IPS-NIHi11 (cell line): ENCODE measurements at regions not wholly inside any gene's neighbourhood (a gene's known extent, or its start where the extent isn't known, plus 50 kb on each side); places are given as distances from the start of the nearest gene placed in this dataset.

Experiments
- DNase-seq: peaks from one replicate; pipeline ENCODE4 v3.0.0; 2012; ENCODE audit warnings: mixed read lengths, low spot score

DNA sequence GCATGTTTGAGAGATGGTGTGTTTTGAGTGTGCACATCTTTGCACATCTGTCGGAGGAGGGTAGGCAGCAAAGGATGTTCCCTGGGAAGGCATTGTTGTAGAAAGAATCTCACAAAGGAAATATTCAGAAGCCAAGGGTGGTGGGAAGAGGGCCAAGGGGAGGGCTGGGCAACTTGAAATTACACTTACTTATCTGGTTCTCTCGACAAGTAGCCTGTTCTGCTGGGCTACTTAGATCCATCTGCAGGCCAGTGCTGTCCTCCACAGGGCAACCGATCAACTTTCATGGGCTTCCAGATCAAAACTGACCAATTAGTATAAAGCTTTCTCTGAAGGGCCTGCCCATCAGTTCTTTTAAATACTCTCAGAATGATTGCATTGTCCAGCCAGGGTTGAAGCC is 495.2 kb downstream of the GADD45G start:
- DNase-seq = no peak

DNA sequence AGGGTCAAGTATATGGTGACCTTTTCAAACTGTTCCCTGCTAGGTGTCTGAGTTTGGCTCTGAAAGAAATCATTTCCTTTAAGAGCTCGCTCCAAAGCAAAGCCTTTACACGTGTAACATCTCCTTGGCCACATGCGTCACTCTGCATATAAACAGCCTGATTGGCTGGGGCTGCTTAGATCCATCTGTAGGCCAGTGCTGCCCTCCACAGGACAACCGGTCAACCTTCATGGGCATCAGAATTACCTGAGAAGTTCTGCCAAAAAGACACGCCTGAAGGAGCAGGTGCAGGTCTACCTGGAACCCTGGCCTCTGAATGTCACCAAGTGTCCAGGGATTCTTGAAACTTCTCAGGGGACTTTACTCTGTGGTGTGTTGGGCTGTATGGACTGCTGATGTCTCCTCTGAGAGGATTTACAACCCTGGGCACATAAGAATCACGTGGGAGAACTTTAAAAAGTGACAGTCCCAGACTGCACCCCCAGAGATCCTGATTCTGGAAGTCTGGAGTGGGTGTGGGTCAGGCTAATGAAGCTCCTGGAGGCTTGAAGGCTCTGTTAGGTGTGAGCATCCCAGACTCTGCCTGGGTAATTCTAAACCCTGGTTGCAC is 497.6 kb downstream of the GADD45G start:
- DNase-seq = peak; percentile 93

DNA sequence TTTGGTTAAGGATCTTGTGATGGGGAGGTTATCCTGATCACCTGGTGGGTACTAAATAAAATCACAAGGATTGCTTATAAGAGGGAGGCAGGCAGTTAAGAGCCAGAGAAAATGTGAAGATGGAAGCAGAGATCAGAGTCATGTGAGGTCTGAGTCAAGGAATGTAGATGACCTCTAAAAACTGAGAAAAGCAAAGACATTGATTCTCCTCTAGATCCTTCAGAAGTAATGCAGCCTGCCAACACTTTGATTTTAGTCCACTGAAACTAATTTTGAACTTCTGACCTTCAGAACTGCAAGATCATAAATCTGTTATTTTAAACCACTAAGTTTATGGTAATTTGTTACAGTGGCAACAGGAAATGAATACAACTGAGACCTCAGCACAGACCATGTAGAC is 499.0 kb downstream of the GADD45G start:
- no peak for DNase-seq

DNA sequence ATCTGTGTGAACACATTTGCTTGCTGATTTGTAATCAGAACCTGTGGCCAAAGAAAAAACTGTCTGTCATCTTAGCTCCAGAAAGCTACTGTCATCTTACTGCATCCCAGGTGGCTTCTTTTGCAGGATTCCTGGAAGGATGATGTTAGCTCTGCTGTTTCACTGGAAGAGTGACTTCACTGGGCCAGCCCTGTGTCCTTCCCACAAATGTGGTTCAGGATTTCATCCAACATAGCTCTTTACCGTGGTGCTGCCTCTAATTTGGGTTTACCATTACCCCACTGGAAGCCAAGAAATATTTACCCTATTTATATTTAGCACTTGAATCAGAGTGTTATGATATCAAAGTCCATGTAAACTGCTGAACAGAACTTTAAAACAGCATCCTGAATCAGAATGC is 501.0 kb downstream of the GADD45G start:
- no peak for DNase-seq

DNA sequence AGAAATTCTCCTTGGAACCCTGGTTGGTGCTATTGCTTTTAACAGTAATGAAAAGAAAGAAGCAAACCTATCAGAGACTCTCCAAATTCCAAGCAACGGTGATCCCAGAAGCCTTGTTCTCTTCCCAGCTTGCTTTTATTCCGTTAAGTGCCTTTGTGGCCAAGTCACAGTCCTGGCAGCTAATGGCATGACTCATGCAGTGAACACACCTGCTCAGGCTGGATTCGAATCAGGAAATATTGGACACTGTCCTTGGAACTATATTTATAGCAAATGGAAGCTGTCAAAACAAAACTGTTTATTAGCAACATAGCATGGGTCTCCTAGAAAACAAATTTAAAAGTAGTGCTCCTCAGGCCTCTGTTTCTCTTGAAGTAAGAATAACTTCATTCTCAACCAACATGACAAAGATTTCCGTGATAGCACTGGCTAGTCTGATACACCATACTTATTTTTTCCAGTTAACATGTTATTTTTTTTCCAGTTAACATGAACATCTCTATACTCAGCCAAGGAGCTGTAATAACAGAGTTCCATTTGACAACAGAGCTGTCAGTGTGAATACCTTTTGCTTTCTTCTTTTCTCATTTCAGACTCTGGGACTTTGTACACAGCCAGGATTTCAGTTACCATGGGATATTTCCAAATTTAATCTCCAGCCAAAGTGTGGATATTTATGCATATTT is 502.4 kb downstream of the GADD45G start:
- peak; percentile 33 for DNase-seq

DNA sequence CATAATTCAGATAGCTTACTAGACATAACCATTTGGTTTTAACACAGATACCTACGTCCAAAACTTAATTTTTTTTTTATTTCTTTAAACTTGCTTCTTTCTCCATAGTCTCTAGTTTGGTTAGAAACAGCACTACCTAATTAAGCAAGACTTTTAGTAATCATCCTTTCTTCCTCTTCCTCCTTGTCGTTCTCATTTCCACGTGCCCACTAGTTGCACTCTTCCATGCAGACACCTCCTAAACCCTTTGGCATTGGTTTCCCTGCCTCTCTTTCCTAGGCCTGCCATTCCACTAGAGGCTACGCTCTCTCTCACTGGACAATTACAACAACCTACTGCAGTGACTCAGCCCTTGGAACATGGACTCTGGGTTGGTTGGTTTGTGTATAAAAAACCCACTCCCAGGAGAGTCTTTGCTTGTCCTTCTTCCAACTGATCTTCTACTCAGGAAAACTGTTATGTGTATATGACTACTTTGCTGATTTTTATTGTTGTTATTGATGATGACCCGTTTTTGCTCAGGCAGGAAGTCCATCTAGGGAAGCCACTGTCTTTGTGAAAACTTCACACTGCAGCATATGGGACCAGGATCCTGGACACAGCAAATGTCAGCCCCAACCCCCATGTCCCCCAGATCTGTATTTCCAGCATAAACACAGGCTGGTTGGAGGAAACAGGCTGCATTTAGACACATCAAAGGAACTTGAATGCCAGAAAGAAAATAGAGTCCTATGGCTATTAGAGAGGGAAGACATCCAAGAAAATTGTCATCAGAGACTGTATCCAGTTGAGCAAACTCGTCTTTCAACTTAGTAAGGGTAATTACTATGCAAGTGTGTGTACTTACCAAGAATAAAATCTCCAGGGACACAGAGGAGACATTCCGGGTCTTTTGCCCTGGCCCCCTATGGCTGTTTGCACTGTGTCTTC is 503.2 kb downstream of the GADD45G start:
- DNase-seq = no peak

DNA sequence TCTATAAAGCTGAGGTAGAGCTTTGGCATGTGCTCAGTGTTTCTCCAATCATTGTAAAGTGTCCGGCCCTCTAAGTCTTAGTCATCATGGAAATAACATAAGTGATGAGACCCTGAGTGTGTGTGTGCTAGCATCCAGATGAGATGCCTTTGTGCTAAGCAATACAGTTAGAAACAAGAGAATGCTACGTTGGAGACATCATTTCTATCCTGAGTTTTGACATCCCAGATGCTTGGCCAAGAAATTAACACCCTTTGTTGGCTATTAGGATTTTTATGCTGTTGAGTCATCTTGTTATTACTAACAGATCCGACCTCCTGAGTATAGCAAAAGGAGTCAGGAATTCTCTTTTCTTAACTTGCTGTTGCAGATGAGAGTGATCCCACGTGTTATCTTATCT is 508.0 kb downstream of the GADD45G start:
- DNase-seq = no peak

DNA sequence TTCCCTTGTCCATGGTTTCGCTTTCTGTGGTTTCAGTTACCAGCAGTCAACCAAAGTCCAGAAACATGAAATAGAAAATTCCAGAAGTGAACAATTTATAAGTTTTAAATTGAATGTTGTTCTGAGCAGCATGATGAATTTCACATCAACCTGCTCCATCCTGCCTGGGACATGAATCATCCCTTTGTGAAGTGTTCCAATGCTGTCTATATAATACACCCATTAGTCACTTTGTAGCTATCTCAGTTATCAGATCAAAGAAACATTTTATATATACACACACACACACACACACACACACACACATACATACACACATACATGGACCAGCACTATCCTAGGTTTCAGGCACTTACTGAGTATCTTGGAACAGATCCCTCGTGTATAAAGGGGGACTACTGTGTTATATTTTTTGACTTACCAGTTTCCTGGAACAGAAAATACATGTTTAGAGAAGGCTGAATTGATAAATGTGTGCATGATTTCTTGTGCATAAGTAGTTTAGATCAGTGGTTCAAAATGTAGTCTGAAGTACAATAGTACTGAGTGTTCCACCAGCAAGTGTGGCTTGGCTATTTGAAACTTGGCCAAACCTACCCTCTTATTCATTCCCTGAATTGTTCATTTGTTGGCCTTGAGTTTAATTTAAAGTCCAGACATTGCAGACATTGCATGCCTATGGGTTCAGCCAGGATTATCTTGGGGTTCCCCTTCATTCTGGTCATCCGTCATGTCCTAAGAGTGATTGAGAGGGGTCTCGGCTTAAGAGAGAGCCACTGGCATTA is 510.0 kb downstream of the GADD45G start:
- DNase-seq = no peak

DNA sequence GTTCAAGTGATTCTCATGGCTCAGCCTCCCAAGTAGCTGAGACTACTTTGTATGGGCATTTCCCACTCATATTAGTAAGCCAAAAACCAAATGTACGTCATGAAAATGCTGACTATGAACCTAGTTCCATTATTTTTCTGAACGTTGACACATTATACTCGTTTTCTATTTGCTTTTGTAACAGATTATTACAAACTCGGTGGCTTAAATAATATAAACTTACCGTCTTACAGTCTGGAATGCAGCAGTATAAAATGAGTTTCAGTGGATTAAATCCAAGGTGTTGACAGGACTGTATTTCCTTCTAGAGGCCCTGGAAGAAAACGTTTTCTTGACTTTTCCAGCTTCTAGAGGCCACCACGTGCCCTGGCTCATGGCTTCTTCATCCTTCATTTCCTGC is 517.0 kb downstream of the GADD45G start:
- no peak for DNase-seq

DNA sequence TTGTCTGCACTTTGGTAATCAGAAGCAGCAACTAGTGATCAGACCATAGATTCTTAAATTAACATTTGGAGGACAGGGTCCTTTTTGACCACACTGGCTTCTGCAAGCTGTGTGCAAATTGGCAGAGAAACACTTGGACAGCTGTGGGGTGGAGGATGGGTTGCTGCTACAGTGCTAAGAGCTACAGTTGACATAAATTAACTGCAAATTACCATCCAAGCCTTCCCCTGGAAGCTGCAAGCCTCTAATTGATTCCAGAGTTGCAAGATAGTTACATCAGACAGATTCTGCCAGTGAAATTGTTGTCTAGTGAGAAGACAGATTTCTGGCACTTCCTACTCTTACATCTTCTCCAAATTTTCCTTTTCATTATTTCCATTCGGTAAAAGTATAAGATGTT is 517.7 kb downstream of the DIRAS2 start:
- no peak for DNase-seq

DNA sequence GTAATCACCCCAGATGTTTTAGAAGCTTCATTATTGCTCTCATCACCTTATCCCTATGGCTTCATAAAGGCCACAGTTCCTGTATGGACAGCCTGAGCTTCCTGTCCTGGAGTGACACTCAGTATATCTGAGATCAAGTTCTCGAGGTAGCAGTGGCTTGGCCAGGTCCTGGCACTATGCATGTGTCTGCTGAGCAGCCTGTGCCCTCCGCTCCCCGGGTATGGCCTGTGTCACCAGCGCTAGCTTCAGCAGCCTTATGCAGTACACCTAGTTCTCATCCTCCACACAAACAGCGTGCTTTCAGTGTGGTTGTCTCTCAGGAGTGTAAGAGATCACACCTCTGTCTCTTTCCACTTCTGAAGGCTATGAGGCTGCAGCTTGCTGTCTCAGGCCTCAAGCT is 514.7 kb downstream of the DIRAS2 start:
- DNase-seq = no peak

DNA sequence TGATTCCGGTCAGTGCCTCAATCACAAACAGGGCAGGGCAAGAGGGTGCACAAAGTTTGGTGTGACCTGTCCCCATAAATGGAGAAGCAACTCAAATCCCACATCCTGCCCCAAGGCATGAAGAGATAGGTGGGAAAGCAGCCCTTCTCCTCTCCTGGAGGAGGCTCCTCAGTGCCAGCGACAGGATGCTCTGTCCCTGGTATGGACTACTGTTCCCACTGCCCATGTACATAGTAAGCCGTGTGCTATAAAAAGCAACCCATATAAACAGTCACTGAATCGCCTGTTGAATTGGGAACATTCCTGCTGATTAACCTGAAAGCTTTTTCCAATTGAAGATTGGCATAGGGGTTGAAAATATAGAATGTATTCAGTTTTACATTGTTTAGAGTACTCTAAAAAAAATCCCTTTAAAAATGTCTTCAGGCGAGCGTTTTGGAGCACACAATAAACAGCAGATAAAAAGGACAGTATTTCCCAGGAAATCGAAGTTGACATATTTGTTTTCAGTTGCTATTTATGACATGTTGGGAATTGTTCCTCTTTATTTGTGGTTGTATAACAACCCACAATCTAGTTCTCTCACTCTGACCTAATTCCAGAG is 513.9 kb downstream of the DIRAS2 start:
- DNase-seq = no peak

DNA sequence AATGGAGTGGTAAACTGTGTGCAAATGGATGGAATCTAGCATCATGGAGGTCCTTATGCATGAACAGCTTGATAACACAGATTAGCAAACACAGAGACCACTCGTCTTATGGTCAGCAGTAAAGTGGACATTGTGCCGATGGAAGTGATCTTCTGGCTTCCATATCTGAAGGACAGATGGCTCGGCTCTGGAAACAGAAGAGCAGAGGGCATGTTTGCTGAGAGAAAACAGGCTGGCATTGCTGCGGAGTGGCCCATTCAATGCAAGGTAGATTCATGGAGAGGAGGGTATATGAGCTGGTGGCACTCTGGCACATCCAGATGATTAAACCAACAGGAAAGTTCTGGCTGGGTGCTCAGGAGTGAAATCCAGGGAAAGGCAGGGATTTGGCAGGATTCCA is 513.2 kb downstream of the DIRAS2 start:
- no peak for DNase-seq

DNA sequence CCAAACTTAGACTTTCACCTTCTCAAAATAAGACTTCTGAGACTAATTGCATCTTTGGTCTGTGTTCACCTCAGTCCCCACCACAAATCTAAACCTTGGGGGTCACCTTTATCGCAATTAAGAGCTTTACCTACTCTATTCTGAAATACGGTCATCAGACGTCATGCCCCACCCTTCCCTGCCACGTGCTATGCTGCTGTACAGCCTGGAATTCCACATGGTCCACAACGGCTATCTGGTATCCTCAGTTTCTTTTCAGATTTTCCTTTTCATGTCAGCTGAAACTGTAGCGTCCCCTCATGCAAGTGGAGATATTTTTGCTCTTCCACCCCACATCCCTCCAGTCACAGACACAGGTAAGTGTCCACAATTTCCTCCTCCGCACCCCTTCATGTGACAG is 511.1 kb downstream of the DIRAS2 start:
- DNase-seq = no peak

DNA sequence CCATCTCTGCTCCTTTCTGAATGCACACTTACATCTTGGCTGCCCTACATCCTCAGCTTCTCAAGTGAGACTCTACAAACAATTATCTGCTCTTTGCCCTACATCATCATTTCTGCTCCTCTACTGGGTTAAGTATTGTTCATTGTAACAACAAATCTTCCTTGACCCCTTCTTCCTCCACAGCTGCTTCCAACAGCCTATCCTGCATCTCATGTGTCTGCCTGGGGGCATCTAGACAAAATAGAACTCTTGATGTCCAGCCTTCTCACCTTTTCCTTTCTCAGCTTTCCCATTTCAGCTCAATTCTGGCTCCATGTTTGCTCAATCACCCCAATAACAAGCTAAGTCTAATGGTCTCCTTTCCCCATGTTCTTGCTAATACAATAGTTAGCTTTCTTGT is 509.8 kb downstream of the DIRAS2 start:
- no peak for DNase-seq

DNA sequence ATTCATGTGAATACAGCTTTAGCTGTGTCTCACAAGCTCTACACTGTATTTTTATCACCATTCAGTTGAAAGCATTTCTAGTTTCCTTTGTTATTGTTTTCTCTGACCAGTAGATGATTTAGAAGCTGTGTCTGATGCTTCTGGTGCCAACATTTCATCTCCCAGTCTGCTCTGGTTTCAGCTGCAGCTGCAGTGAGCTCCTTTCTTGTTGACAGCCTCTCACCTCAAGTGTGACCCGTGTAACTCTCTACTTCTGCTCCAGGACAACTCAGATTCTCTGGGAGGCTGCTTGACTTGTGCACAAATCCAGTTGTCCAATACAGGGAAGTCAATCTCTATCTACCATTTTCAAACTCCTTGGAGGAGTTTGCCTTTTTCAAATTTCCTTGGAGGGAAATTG is 504.8 kb downstream of the DIRAS2 start:
- no peak for DNase-seq

DNA sequence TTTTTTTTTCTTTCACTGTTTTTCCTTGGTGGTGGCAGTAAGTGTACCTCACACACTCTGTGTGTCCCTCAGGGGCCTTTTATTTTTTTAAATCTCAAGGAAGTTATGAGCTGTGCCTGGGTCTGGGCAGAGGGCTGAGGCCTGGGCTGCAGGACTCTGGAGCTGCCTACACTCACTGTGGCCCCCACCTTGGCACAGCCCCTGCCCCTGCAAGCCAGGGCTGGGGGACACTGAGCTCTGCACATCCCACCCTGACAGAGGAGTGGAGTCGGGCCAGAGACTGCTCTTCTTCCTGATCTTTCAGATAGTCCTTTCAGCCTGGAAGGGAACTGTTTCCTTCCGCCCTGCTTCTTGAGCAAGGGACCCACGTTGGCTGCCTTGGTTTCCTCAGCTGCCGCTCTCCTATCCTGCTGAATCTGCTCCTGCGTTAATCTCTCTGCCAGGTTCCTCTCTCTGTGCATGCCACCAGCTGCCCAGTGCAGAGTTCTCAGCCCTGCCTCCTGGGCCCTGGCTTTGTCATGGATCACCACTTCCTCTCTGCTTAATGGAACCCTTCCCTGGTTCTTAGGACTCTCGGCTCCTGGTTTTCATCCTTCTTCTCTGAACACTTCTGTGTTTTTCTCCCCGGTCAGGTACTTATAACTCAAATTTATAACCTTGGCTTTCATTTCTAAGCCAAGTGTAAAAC is 502.3 kb downstream of the DIRAS2 start:
- no peak for DNase-seq

DNA sequence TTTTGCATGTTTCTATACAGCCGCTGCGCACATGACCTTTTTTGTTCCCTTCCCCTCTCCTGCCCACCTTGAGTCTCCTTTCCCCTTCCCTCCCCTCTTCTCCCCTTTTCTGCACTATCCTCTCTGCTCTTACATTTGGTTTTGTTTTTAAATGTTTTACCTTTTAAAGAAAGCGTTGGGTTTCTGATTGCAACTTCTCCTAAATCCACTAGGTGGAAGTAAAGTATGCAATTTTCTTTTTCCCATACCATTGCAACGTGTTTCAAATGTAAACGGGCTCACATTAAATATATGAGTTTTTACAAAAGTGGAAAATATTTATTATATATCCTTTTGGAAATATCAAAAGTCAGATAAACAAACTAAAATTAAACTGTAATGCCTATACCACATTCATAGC is 500.9 kb downstream of the DIRAS2 start:
- DNase-seq = peak; percentile 23

DNA sequence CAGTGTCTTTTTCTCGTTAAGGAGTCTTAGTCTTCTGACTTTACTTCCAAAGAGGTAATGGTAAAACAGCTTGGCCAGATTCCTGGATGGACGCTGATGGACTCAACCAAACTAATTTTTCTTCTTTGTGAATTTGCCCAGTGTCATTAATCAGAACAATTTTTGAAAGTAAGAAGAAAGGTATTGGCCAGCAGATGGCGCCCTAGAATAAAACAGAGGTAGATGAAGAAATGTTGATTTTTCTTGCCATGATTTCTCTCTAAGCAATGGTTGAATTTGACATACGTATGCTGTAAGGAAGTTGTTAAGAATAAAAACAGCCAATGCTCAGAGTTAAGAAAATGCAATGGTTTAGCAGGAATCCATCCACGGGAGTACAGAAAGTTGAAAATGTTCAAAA is 500.0 kb downstream of the DIRAS2 start:
- DNase-seq = peak; percentile 17

DNA sequence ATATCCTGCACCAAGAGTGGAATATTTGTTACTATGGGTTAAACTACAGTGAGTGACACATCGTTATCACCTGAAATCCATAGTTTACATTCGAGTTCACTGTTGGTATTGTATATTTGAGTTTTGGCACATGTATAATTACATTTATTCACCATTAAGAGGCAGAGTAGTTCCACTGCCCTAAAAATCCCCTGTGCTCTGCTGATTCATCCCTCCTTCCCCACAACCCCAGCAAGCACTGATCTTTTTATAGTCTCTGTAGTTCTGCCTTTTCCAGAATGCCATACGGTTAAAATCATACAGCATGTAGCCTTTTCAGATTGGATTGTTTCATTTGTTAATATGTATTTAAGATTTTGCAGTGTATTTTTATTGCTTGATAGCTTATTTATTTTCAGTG is 495.2 kb downstream of the DIRAS2 start:
- no peak for DNase-seq

DNA sequence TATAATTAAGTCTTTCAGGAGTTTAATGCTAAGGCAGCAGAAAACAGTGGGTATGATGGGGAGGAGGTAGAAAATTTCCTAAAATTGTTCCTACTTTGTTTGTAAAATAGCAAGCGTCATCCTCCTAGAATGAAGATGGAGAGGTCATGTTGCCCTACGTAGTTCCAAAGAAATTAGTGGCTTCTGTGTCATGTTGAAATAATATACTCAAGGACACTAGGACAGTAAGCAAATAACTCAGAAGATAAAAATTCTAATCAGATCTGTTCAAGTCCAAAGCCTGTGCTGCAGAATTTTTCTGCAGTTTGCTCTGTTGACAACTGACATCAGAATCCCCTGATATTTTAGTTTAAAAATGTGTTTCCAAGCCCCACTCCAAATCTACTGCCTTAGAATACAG is 486.3 kb downstream of the DIRAS2 start:
- DNase-seq = no peak
